ENCODE measurements at regions not wholly inside any gene's neighbourhood (a gene's known extent, or its start where the extent isn't known, plus 50 kb on each side); places are given as distances from the start of the nearest gene placed in this dataset.

DNA sequence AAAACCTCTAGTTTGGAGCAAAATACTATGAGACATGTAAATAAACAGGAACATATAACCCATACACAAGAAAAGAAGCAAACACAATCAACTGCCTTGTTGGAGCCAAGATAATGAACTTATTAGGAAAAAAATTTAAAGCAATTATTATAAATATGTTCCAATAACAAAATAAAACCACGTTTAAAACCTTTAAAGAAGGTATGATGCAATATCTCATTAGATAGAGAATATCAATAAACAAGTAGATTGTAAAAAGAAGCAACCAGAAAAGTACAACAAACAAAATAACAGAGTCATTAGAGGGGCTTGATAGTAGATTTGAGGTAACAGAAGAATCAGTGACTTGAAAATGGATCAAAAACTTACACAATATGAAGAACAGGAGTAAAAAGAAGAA lies 327.0 kb upstream of the PCDH9 start:
- TF ChIP-seq, protein P1, sequence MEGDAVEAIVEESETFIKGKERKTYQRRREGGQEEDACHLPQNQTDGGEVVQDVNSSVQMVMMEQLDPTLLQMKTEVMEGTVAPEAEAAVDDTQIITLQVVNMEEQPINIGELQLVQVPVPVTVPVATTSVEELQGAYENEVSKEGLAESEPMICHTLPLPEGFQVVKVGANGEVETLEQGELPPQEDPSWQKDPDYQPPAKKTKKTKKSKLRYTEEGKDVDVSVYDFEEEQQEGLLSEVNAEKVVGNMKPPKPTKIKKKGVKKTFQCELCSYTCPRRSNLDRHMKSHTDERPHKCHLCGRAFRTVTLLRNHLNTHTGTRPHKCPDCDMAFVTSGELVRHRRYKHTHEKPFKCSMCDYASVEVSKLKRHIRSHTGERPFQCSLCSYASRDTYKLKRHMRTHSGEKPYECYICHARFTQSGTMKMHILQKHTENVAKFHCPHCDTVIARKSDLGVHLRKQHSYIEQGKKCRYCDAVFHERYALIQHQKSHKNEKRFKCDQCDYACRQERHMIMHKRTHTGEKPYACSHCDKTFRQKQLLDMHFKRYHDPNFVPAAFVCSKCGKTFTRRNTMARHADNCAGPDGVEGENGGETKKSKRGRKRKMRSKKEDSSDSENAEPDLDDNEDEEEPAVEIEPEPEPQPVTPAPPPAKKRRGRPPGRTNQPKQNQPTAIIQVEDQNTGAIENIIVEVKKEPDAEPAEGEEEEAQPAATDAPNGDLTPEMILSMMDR (IDR thresholded peaks at IDR 0.05; ENCODE audit: insufficient read depth, low read length, poor library complexity, severe bottlenecking): no peak
- no peak for TF ChIP-seq EZH2phosphoT487 (conservative IDR thresholded peaks at IDR 0.05; ENCODE audit: low read length)
